WTC11 (cell line): ENCODE measurements at regions not wholly inside any gene's neighbourhood (a gene's known extent, or its start where the extent isn't known, plus 50 kb on each side); places are given as distances from the start of the nearest gene placed in this dataset.

Experiments
- MYBL2 ChIP-seq: sonication (generic); formaldehyde crosslinking; IDR thresholded peaks from 2 replicates; pipeline ENCODE4 v1.8.1; 2023; ENCODE audit warnings: mild to moderate bottlenecking, moderate library complexity, missing genetic modification reagents
- NR2C2 ChIP-seq: sonication (generic); formaldehyde crosslinking; IDR thresholded peaks from 2 replicates; pipeline ENCODE4 v1.8.0; 2022; ENCODE audit warnings: mild to moderate bottlenecking, missing genetic modification reagents
- NR3C1 ChIP-seq: sonication (generic); formaldehyde crosslinking; conservative IDR thresholded peaks from 2 replicates; pipeline ENCODE4 v1.8.1; 2023; ENCODE audit warnings: low read depth, mild to moderate bottlenecking, missing genetic modification reagents
- ZNF396 ChIP-seq: fragments of 250-450 bp; sonication (Bioruptor Pico); IDR thresholded peaks from 2 replicates; pipeline ENCODE4 v1.8.0; 2021; ENCODE audit warnings: mild to moderate bottlenecking, moderate library complexity, borderline replicate concordance
- TF ChIP-seq, protein P1 (sequence below): fragments of 200-600 bp; IDR thresholded peaks from 2 replicates; pipeline ENCODE4 v1.8.0; 2022; ENCODE audit warnings: antibody characterized with exemption

DNA sequence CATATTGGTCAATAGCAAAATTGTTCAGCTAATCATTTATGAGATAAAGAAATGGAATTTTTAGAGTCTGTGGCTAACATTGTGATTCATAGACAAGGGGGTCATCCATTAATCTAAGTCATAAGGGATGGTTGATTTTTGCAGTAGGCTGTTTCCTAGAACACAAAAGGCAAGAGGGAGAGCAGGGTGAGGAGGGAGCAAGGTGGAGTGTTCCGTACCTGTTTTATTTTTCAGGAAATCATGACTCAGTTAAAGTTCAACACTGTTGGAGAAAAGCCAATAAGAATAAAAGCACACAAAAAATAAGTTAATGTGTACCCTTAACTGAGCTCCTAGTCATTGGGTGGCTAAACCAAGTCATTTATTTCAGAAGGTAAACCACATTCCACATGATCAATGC lies 512.4 kb upstream of the ATXN8OS start:
- TF ChIP-seq, protein P1, sequence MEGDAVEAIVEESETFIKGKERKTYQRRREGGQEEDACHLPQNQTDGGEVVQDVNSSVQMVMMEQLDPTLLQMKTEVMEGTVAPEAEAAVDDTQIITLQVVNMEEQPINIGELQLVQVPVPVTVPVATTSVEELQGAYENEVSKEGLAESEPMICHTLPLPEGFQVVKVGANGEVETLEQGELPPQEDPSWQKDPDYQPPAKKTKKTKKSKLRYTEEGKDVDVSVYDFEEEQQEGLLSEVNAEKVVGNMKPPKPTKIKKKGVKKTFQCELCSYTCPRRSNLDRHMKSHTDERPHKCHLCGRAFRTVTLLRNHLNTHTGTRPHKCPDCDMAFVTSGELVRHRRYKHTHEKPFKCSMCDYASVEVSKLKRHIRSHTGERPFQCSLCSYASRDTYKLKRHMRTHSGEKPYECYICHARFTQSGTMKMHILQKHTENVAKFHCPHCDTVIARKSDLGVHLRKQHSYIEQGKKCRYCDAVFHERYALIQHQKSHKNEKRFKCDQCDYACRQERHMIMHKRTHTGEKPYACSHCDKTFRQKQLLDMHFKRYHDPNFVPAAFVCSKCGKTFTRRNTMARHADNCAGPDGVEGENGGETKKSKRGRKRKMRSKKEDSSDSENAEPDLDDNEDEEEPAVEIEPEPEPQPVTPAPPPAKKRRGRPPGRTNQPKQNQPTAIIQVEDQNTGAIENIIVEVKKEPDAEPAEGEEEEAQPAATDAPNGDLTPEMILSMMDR, result no peak
- no peak for TF ChIP-seq NR3C1 (CRISPR knock-in tag)
- TF ChIP-seq NR2C2, result no peak
- TF ChIP-seq MYBL2 (CRISPR knock-in tag), result no peak
- TF ChIP-seq ZNF396 (CRISPR knock-in tag), result no peak
